ENCODE measurements at regions not wholly inside any gene's neighbourhood (a gene's known extent, or its start where the extent isn't known, plus 50 kb on each side); places are given as distances from the start of the nearest gene placed in this dataset.

GRCh38 chr10:45080331-45080730, 79.6 kb downstream of the ZNF22 start:
- CTCF ChIA-PET (ENCODE audit: low intra/inter-chr PET ratio): no interaction called here
- no peaks in the 10 kb centered on the region for H3K36me3 ChIP-seq (ENCODE audit: control insufficient read depth, insufficient read depth, low read length)
- H3K9me1 ChIP-seq (ENCODE audit: control insufficient read depth, insufficient read depth, low read length): no peaks in the 10 kb centered on the region
- peaks cover 0 to 5% of the 10 kb centered on the region in 2 experiments; a peak in 1 of 5 replicates for H3K27me3 ChIP-seq (ENCODE audit: control insufficient read depth in 2 of 2, insufficient read depth in 2 of 2, low read length in 2 of 2)
- FAIRE-seq: no peak
- BruUV-seq (replicated peaks): no TSS peak
- no peak overlapping the region for H3K4me3 ChIP-seq
- no peak overlapping the region for H3K9ac ChIP-seq (ENCODE audit: insufficient read depth in 1 of 2, low read depth in 2 of 2, low read length in 2 of 2)
- H3K4me2 ChIP-seq (ENCODE audit: insufficient read depth, low read length): no peak overlapping the region
- DNase-seq (ENCODE audit: extremely low read depth in 1 of 4, low spot score in 3 of 4): no peak
- 0% methylated on average over 3 of the region's 3 CpGs for WGBS (ENCODE audit: insufficient coverage, low coverage, missing lambda C conversion rate)
- H3K79me2 ChIP-seq (ENCODE audit: control insufficient read depth, insufficient read depth, low read length): no peaks in the 10 kb centered on the region
- H4K20me1 ChIP-seq (replicated peaks; ENCODE audit: control insufficient read depth, insufficient read depth, low read length): no peaks in the 10 kb centered on the region
- POLR2A ChIA-PET: interaction anchor here (1.0 kb wide), 1 partner anchor 11 kb away, joined by 3 read pairs; no protein-coding TSS in a partner anchor
- H3K4me1 ChIP-seq (replicated peaks in 1 of 2; ENCODE audit: control insufficient read depth in 2 of 2, insufficient read depth in 2 of 2, low read length in 2 of 2): 0 out of 5 replicates have a peak, but pooled peaks cover 0 to under 1% of the 10 kb centered on the region in 2 experiments
- in situ Hi-C loops (cut with MboI) (no loop called here), intact Hi-C loops (cut with micrococcal nuclease) (no loop called here)
- H2AFZ ChIP-seq (ENCODE audit: low read depth, low read length): no peak overlapping the region
- ATAC-seq: no peak
- 0 out of 2 replicates have a peak, but pooled peaks cover 1% of the 10 kb centered on the region for H3K9me3 ChIP-seq (replicated peaks; ENCODE audit: control insufficient read depth, insufficient read depth, low read depth, low read length)
- no peak overlapping the region for H3K27ac ChIP-seq (ENCODE audit: extremely low read depth, low read depth, low read length)
- TF ChIP-seq ZNF277 (CRISPR knock-in tag; IDR thresholded peaks at IDR 0.05; ENCODE audit: borderline replicate concordance): no peak
- TF ChIP-seq THAP7 (CRISPR knock-in tag; IDR thresholded peaks at IDR 0.05): no peak
- TF ChIP-seq ZNF584 (CRISPR knock-in tag; IDR thresholded peaks at IDR 0.05; ENCODE audit: low read depth): no peak
- no peak for TF ChIP-seq SOX6 (IDR thresholded peaks at IDR 0.05)
- TF ChIP-seq KLF10 (CRISPR knock-in tag; IDR thresholded peaks at IDR 0.05): no peak
- TF ChIP-seq ZBTB11 (CRISPR knock-in tag; IDR thresholded peaks at IDR 0.05): no peak
- TF ChIP-seq CAMTA2 (CRISPR knock-in tag; conservative IDR thresholded peaks at IDR 0.05): no peak
- TF ChIP-seq KAT8 (IDR thresholded peaks at IDR 0.05; ENCODE audit: low read depth): no peak
- TF ChIP-seq IRF1 (CRISPR knock-in tag; IDR thresholded peaks at IDR 0.05; ENCODE audit: borderline replicate concordance): no peak
- TF ChIP-seq ZNF592 (IDR thresholded peaks at IDR 0.05): no peak

Data from K562 (cell line).